OCI-LY3 (cell line): ENCODE measurements at regions not wholly inside any gene's neighbourhood (a gene's known extent, or its start where the extent isn't known, plus 50 kb on each side); places are given as distances from the start of the nearest gene placed in this dataset.

Experiments
- H2AFZ ChIP-seq: fragments of 200-600, 300-600 bp; shearing (Covaris generic); 2 replicates; pipeline ENCODE4 v1.6.0; 2014; ENCODE audit warnings: antibody characterized with exemption, low read depth, low read length
- H3K27ac ChIP-seq: fragments of 200-600, 300-600 bp; sonication (generic); 2 replicates; pipeline ENCODE4 v1.5.1; 2014; ENCODE audit warnings: mild to moderate bottlenecking, low read length, moderate library complexity, mixed read lengths
- H3K27me3 ChIP-seq: fragments of 200-600, 300-600 bp; sonication (generic); 2 replicates; pipeline ENCODE4 v1.6.1; 2014; ENCODE audit warnings: low read depth, low read length, mixed read lengths
- H3K36me3 ChIP-seq: fragments of 200-600, 300-600 bp; sonication (generic); replicated peaks from 2 replicates; pipeline ENCODE3; 2014; ENCODE audit warnings: low read depth, low read length, mixed read lengths
- H3K4me1 ChIP-seq: fragments of 300-600, 200-600 bp; sonication (generic); 2 replicates; pipeline ENCODE4 v1.6.1; 2014; ENCODE audit warnings: low read length, mixed read lengths
- H3K4me2 ChIP-seq: fragments of 200-600, 300-600 bp; sonication (generic); 2 replicates; pipeline ENCODE4 v1.6.1; 2014; ENCODE audit warnings: low read length, mixed read lengths
- H3K4me3 ChIP-seq: fragments of 300-600, 200-600 bp; sonication (generic); 2 replicates; pipeline ENCODE4 v1.5.1; 2014; ENCODE audit warnings: antibody characterized with exemption, mild to moderate bottlenecking, low read length, moderate library complexity
- H3K79me2 ChIP-seq: fragments of 300-600, 200-600 bp; shearing (Covaris generic); 2 replicates; pipeline ENCODE4 v1.6.1; 2014; ENCODE audit warnings: mild to moderate bottlenecking, low read length, mixed read lengths
- H3K9ac ChIP-seq: fragments of 300-600, 200-600 bp; shearing (Covaris generic); 2 replicates; pipeline ENCODE4 v1.6.0; 2014; ENCODE audit warnings: mild to moderate bottlenecking, low read length, moderate library complexity
- H3K9me3 ChIP-seq: fragments of 200-600, 300-600 bp; shearing (Covaris generic); 2 replicates; pipeline ENCODE4 v1.6.1; 2014; ENCODE audit warnings: low read length, mixed read lengths; ENCODE audit not compliant: insufficient read depth
- H4K20me1 ChIP-seq: fragments of 200-600, 300-600 bp; sonication (generic); 2 replicates; pipeline ENCODE4 v1.6.1; 2016; ENCODE audit warnings: low read length, mixed read lengths; ENCODE audit not compliant: insufficient read depth
- EZH2phosphoT487 ChIP-seq: fragments of 200-600 bp; shearing (Covaris generic); IDR thresholded peaks from 2 replicates; pipeline ENCODE4 v1.6.1; 2018; ENCODE audit warnings: antibody characterized with exemption, mixed run types, low read depth
- TF ChIP-seq, protein P1 (sequence below): fragments of 200-600, 300-600 bp; sonication (generic); IDR thresholded peaks from 2 replicates; pipeline ENCODE4 v1.5.1; 2014; ENCODE audit warnings: antibody characterized with exemption, low read length, low read depth

DNA sequence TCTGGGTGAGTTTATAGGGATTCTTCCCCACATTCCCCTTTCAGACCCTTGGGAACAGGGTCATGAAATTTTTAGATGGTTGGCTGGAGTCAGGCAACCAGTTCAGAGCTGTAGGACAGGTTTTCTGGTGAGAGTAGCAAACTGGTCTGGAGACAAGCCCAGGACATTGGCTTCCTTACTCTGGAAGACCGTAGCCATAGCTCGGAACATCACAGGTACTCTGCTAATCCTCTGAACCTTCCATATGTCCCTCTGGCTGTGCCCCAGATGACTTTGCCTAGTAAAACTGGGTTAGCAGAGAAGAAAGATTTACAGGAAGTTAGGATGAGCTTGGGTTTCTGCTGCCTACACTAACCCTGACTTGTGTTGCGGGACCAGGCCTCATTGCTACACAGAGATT, 104.5 kb upstream of the MKLN1 start:
- TF ChIP-seq, protein P1, sequence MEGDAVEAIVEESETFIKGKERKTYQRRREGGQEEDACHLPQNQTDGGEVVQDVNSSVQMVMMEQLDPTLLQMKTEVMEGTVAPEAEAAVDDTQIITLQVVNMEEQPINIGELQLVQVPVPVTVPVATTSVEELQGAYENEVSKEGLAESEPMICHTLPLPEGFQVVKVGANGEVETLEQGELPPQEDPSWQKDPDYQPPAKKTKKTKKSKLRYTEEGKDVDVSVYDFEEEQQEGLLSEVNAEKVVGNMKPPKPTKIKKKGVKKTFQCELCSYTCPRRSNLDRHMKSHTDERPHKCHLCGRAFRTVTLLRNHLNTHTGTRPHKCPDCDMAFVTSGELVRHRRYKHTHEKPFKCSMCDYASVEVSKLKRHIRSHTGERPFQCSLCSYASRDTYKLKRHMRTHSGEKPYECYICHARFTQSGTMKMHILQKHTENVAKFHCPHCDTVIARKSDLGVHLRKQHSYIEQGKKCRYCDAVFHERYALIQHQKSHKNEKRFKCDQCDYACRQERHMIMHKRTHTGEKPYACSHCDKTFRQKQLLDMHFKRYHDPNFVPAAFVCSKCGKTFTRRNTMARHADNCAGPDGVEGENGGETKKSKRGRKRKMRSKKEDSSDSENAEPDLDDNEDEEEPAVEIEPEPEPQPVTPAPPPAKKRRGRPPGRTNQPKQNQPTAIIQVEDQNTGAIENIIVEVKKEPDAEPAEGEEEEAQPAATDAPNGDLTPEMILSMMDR = no peak
- TF ChIP-seq EZH2phosphoT487 = no peak
- H3K9me3 ChIP-seq = no peaks in the 10 kb centered on the region
- no peak overlapping the region for H3K27ac ChIP-seq
- H3K27me3 ChIP-seq = no peaks in the 10 kb centered on the region
- no peak overlapping the region for H2AFZ ChIP-seq
- no peak overlapping the region for H3K4me2 ChIP-seq
- H3K4me1 ChIP-seq = peaks cover 30% of the 10 kb centered on the region
- no peaks in the 10 kb centered on the region for H3K36me3 ChIP-seq
- H3K79me2 ChIP-seq = no peaks in the 10 kb centered on the region
- H3K4me3 ChIP-seq = no peak overlapping the region
- H4K20me1 ChIP-seq = no peaks in the 10 kb centered on the region
- H3K9ac ChIP-seq = no peak overlapping the region

DNA sequence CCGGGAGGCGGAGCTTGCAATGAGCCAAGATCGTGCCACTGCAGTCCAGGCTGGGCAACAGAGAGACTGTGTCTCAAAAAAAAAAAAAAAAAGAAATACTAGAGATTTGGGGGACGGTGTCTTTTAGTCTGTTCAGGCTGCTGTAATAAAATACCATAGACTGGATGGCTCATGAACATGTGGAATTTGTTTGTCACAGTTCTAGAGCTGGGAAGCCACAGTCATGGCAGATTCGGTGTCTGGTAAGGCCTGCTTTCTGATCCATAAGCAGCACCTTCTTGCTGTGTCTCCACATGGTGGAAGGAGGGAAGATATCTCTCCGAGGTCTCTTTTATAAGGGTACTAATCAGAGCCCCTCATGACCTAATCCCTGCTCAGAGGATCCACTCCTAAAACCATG, 102.7 kb upstream of the MKLN1 start:
- H3K4me2 ChIP-seq = no peak overlapping the region
- no peaks in the 10 kb centered on the region for H3K9me3 ChIP-seq
- no peaks in the 10 kb centered on the region for H4K20me1 ChIP-seq
- TF ChIP-seq EZH2phosphoT487 = no peak
- TF ChIP-seq, protein P1 = no peak
- H3K4me1 ChIP-seq = peaks cover 12% of the 10 kb centered on the region
- H3K9ac ChIP-seq = no peak overlapping the region
- no peaks in the 10 kb centered on the region for H3K36me3 ChIP-seq
- H3K27me3 ChIP-seq = no peaks in the 10 kb centered on the region
- H3K79me2 ChIP-seq = no peaks in the 10 kb centered on the region
- H3K27ac ChIP-seq = no peak overlapping the region
- H3K4me3 ChIP-seq = no peak overlapping the region
- no peak overlapping the region for H2AFZ ChIP-seq

DNA sequence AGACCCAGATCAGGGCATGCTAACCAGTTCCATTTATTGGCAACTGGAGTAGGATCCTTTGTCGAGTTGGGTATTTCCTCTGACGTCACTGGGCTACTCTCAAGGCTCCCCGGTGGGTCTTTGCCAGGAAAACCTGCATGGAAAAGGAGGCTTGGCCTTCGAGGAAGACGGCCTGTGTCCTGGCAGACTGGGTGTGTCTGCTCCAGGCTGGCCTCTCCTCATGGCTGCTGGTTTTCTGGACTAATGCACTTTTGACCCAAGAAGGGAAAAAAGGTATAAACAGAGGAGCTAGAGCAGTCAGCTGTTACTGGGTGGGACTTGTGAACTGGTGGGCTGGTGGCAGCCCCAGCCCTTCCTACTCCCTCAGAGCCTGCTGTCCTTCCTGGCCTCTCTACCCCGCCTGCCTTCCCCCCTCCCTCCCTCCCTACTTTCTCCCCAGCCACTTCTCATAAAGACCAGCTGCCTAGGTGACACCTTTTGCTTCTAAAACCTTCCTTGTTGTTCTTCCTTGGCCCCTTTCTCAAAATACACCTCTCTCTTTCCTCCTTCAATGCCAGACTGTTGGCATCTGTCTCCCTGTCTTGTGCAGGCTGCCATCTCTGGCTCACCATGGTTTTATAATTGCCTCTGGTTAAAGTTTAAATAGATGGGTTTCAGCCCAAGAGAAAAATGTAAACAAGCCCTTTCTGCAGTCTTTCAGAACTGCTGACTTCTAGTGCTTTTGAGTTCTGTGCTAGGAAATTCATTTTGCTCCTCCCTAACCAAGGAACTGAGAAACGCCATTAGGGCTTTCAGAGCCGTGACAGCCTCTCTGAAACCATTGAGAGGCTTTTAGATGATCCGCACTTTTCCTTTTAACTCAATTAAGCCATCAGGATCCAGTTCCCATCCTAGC, 101.8 kb upstream of the MKLN1 start:
- peak overlapping the region; percentile 84 for H2AFZ ChIP-seq
- peaks cover 12% of the 10 kb centered on the region for H3K4me1 ChIP-seq
- no peak for TF ChIP-seq EZH2phosphoT487
- TF ChIP-seq, protein P1 = no peak
- H3K9ac ChIP-seq = peak overlapping the region; percentile 16; the same call in 1 of the 2 replicates
- 0 out of 2 replicates have a peak overlapping the region, but pooled peaks have one; percentile 3 for H3K27ac ChIP-seq
- peak overlapping the region; percentile 25; the same call in 1 of the 2 replicates for H3K4me3 ChIP-seq
- no peaks in the 10 kb centered on the region for H3K27me3 ChIP-seq
- H3K4me2 ChIP-seq = peak overlapping the region; percentile 60
- no peaks in the 10 kb centered on the region for H3K9me3 ChIP-seq
- no peaks in the 10 kb centered on the region for H3K79me2 ChIP-seq
- H4K20me1 ChIP-seq = no peaks in the 10 kb centered on the region
- H3K36me3 ChIP-seq = no peaks in the 10 kb centered on the region

DNA sequence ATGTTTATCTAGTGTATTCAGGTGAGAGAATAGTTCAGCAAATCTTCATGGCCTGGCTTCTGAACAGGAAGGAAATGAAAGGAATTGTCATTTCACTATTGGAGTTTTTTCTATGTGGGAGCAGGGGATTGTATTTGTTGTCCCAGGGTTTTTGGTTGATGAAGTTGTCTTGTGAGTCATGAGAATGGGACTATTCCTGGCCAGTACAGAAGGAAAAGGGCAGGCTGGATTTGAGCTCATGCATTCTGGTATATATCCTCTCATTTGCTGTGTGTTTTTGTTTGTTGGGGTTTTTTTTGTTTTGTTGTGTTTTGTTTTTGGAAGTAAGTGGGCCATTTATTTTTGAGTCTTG, 101.2 kb upstream of the MKLN1 start:
- Histone ChIP-seq H3K27me3 (no peaks in the 10 kb centered on the region), H3K27ac (0 out of 2 replicates have a peak overlapping the region, but pooled peaks have one; percentile 3), H3K4me1 (peaks cover 17% of the 10 kb centered on the region), H3K79me2 (no peaks in the 10 kb centered on the region), H3K9ac (peak overlapping the region; percentile 16; the same call in 1 of the 2 replicates), H3K4me3 (peak overlapping the region; percentile 25; the same call in 1 of the 2 replicates), H3K9me3 (no peaks in the 10 kb centered on the region), H3K36me3 (no peaks in the 10 kb centered on the region), H2AFZ (peak overlapping the region; percentile 84), H3K4me2 (peak overlapping the region; percentile 60), H4K20me1 (no peaks in the 10 kb centered on the region)
- TF ChIP-seq, protein P1 = no peak
- no peak for TF ChIP-seq EZH2phosphoT487
